Loucy (cell line): ENCODE measurements at regions not wholly inside any gene's neighbourhood (a gene's known extent, or its start where the extent isn't known, plus 50 kb on each side); places are given as distances from the start of the nearest gene placed in this dataset.

Source experiments
- EZH2phosphoT487 ChIP-seq: fragments of 200-600 bp; IDR thresholded peaks from 2 replicates; pipeline ENCODE4 v1.6.1; 2018; ENCODE audit warnings: antibody characterized with exemption, mild to moderate bottlenecking, moderate library complexity, borderline replicate concordance
- TF ChIP-seq, protein P1 (sequence below): fragments of 200-600 bp; sonication (generic); conservative IDR thresholded peaks from 2 replicates; pipeline ENCODE4 v1.5.1; 2014; ENCODE audit warnings: mild to moderate bottlenecking, antibody characterized with exemption, low read length

DNA sequence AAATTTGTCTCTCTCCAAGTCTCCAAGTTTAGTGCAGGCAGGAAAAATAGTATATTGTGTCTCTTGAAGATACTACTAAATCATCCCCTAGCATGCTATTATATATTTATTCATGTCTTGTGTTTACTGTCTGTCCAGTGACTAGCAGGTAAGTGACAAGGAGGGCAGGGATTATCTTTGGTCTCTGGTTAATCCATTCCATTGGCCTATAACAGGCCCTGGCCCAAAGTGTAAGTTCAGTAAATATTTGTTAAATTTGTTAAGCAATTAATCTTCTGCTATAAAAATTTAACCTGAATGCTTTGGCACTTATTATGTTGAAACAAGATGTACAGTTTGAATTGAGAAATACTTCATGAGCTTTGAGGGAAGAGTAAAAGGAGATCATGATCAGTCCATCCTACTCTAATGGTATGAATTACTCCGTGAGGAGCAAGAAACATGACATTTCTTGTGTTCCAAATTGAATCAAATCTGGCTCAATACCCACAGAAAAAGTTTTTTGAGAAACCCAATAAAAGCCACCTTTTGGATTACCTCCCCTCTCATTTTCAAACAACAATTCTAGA lies 219.7 kb downstream of the DTWD2 start:
- TF ChIP-seq, protein P1, sequence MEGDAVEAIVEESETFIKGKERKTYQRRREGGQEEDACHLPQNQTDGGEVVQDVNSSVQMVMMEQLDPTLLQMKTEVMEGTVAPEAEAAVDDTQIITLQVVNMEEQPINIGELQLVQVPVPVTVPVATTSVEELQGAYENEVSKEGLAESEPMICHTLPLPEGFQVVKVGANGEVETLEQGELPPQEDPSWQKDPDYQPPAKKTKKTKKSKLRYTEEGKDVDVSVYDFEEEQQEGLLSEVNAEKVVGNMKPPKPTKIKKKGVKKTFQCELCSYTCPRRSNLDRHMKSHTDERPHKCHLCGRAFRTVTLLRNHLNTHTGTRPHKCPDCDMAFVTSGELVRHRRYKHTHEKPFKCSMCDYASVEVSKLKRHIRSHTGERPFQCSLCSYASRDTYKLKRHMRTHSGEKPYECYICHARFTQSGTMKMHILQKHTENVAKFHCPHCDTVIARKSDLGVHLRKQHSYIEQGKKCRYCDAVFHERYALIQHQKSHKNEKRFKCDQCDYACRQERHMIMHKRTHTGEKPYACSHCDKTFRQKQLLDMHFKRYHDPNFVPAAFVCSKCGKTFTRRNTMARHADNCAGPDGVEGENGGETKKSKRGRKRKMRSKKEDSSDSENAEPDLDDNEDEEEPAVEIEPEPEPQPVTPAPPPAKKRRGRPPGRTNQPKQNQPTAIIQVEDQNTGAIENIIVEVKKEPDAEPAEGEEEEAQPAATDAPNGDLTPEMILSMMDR, result no peak
- TF ChIP-seq EZH2phosphoT487, result no peak
